HT1080 (cell line): ENCODE measurements at regions not wholly inside any gene's neighbourhood (a gene's known extent, or its start where the extent isn't known, plus 50 kb on each side); places are given as distances from the start of the nearest gene placed in this dataset.

Source experiments
- DNase-seq: peaks from one replicate; pipeline ENCODE4 v3.0.0-alpha.2; 2015; ENCODE audit warnings: low read depth

GRCh38 chr5:74382123-74382855 is 258.2 kb downstream of the ENC1 start:
- no peak for DNase-seq

GRCh38 chr5:74380193-74380592 is 260.3 kb downstream of the ENC1 start:
- DNase-seq = no peak

GRCh38 chr5:74378464-74378863 is 262.1 kb downstream of the ENC1 start:
- DNase-seq = no peak

GRCh38 chr5:74376187-74376586 is 264.3 kb downstream of the ENC1 start:
- no peak for DNase-seq

- no peak for DNase-seq
Observed at GRCh38 chr5:74375271-74375670, 265.3 kb downstream of the ENC1 start.

- DNase-seq = no peak
Observed at GRCh38 chr5:74374656-74375055, 265.9 kb downstream of the ENC1 start.

- DNase-seq = no peak
Observed at GRCh38 chr5:74373076-74373475, 267.5 kb downstream of the ENC1 start.

GRCh38 chr5:74372502-74373064 is 267.9 kb downstream of the ENC1 start:
- DNase-seq = no peak

- DNase-seq = no peak
Observed at GRCh38 chr5:74372051-74372450, 268.5 kb downstream of the ENC1 start.

GRCh38 chr5:74371621-74372020 is 268.9 kb downstream of the ENC1 start:
- DNase-seq = no peak

- DNase-seq = no peak
Observed at GRCh38 chr5:74370168-74370567, 270.4 kb downstream of the ENC1 start.

GRCh38 chr5:74369173-74369572 is 271.4 kb downstream of the ENC1 start:
- DNase-seq = no peak

GRCh38 chr5:74367934-74368333 is 272.6 kb downstream of the ENC1 start:
- no peak for DNase-seq

GRCh38 chr5:74367241-74367733 is 273.2 kb downstream of the ENC1 start:
- no peak for DNase-seq

- no peak for DNase-seq
Observed at GRCh38 chr5:74365723-74366122, 274.8 kb downstream of the ENC1 start.

- no peak for DNase-seq
Observed at GRCh38 chr5:74364507-74364906, 276.0 kb downstream of the ENC1 start.

GRCh38 chr5:74363603-74364205 is 276.8 kb downstream of the ENC1 start:
- no peak for DNase-seq

GRCh38 chr5:74361406-74362358 is 278.8 kb downstream of the ENC1 start:
- peak; percentile 70 for DNase-seq

- DNase-seq = no peak
Observed at GRCh38 chr5:74360535-74361210, 279.9 kb downstream of the ENC1 start.

GRCh38 chr5:74357827-74358226 is 282.7 kb downstream of the ENC1 start:
- DNase-seq = no peak
